NCI-H2196 (cell line): ENCODE measurements at regions not wholly inside any gene's neighbourhood (a gene's known extent, or its start where the extent isn't known, plus 50 kb on each side); places are given as distances from the start of the nearest gene placed in this dataset.

Source experiments
- DNase-seq: peaks from one replicate; lab custom pipeline; 2025; ENCODE audit not compliant: unreplicated experiment; lab: John Stamatoyannopoulos, UW

DNA sequence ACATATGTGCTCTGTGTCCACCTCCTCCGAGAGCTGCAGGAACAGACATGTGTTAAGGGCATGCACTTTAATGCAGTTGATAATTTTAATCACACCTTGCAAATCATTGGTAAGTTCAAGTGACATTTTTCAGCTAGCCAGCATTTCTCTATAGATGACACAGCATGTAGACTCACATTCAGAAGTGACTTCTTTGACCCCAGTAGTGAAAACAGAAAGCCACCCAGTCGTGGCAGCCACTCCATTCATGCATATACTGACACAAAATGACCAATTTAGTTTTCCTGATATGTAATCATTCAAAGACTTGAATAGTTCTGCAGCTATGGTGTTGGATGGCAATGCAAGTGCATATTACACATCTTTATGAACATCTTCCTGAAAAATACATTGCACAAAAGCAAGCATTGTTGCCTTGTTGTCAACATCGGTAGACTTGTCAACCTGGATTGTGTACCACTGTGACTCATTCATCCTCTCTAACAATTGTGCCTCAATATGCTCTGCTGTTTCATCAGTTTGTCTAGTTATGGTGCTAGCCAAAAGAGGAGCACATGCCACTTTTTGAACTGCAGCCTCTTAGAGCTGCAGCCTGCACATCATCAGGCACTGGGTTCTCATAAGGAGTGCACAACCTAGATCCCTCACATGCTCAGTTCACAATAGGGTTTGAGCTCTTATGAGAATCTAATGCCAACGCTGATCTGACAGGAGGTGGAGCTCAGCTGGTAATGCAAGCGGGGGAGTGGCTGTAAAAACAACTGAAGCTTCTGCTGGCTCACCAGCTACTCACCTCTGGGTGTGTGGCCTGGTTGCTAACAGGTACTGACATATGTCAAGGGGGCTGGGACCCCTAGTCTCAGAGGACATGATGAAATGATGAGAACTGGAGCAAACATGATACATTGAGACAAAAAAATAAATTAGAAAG lies 622.0 kb downstream of the PYDC2 start:
- no peak for DNase-seq
